Activated CD4-positive, CD25-positive, alpha-beta regulatory T cell treated with anti-CD3 and anti-CD28 coated beads, Interleukin-2, amount 50 U/mL, for 72 hours (primary cell): ENCODE measurements at regions not wholly inside any gene's neighbourhood (a gene's known extent, or its start where the extent isn't known, plus 50 kb on each side); places are given as distances from the start of the nearest gene placed in this dataset.
"Not testable (repeated sequence)": the region's sequence is repeated elsewhere in the genome, so short reads cannot be mapped to it uniquely, and the experiment has no call there.

Source experiments
- DNase-seq: peaks from one replicate; pipeline ENCODE4 v3.0.0; 2021

GRCh38 chr15:38994310-38994709, 429.7 kb upstream of the RASGRP1 start:
- DNase-seq: no peak

GRCh38 chr15:38996111-38996631, 431.6 kb upstream of the RASGRP1 start:
- no peak for DNase-seq

GRCh38 chr15:38997841-38998240, 433.2 kb upstream of the RASGRP1 start:
- DNase-seq: no peak

GRCh38 chr15:39000008-39000734, 435.6 kb upstream of the RASGRP1 start:
- no peak for DNase-seq

GRCh38 chr15:39009740-39010139, 445.1 kb upstream of the RASGRP1 start:
- DNase-seq: no peak

- not testable (repeated sequence) for DNase-seq
Measured at GRCh38 chr15:39011066-39011465, 446.5 kb upstream of the RASGRP1 start.

- DNase-seq: no peak
Measured at GRCh38 chr15:39013262-39013661, 448.6 kb upstream of the RASGRP1 start.

- DNase-seq: no peak
Measured at GRCh38 chr15:39014682-39015081, 450.1 kb upstream of the RASGRP1 start.

- no peak for DNase-seq
Measured at GRCh38 chr15:39016706-39017105, 452.1 kb upstream of the RASGRP1 start.

GRCh38 chr15:39018966-39019365, 454.4 kb upstream of the RASGRP1 start:
- DNase-seq: no peak

GRCh38 chr15:39021341-39021740, 456.7 kb upstream of the RASGRP1 start:
- no peak for DNase-seq

GRCh38 chr15:39022532-39023305, 458.1 kb upstream of the RASGRP1 start:
- DNase-seq: no peak

- no peak for DNase-seq
Measured at GRCh38 chr15:39025321-39025720, 460.7 kb upstream of the RASGRP1 start.

- no peak for DNase-seq
Measured at GRCh38 chr15:39025881-39026280, 461.3 kb upstream of the RASGRP1 start.

- DNase-seq: no peak
Measured at GRCh38 chr15:39028069-39028468, 463.5 kb upstream of the RASGRP1 start.

- DNase-seq: no peak
Measured at GRCh38 chr15:39029741-39030140, 465.1 kb upstream of the RASGRP1 start.

GRCh38 chr15:39030291-39031070, 465.9 kb upstream of the RASGRP1 start:
- no peak for DNase-seq

GRCh38 chr15:39031596-39031995, 467.0 kb upstream of the RASGRP1 start:
- no peak for DNase-seq

GRCh38 chr15:39034816-39035215, 470.2 kb upstream of the RASGRP1 start:
- DNase-seq: no peak

- DNase-seq: not testable (repeated sequence)
Measured at GRCh38 chr15:39037611-39038010, 473.0 kb upstream of the RASGRP1 start.

- DNase-seq: no peak
Measured at GRCh38 chr15:39040861-39041260, 476.2 kb upstream of the RASGRP1 start.

- no peak for DNase-seq
Measured at GRCh38 chr15:39041979-39042495, 477.4 kb upstream of the RASGRP1 start.
